HL-60/S4 (cell line): ENCODE measurements at regions not wholly inside any gene's neighbourhood (a gene's known extent, or its start where the extent isn't known, plus 50 kb on each side); places are given as distances from the start of the nearest gene placed in this dataset.

Experiments
- in situ Hi-C: fragments of 300-500 bp; cut with MboI; formaldehyde crosslinking; loops from 2 replicates; pipeline ENCODE4 v1.14.3; 2022; ENCODE audit warnings: low sequenced_read_pairs

GRCh38 chr12:15272376-15272775 is 49.9 kb upstream of the PTPRO start:
- in situ Hi-C loops = loop anchor here (10.0 to 25.0 kb wide), 2 partner anchors 252 to 435 kb away; partner anchors contain the start of gene ART4
